H1 (cell line): ENCODE measurements at regions not wholly inside any gene's neighbourhood (a gene's known extent, or its start where the extent isn't known, plus 50 kb on each side); places are given as distances from the start of the nearest gene placed in this dataset.

Experiments used
- CTCF ChIA-PET: fragments of 300-600 bp; sonication (Branson Sonifier 250); formaldehyde crosslinking; loops from one replicate; lab custom pipeline; 2021; ENCODE audit not compliant: partially characterized antibody; lab: Charles Lee
- POLR2A ChIA-PET: fragments of 300-600 bp; sonication (Branson Sonifier 250); formaldehyde crosslinking; loops from one replicate; lab custom pipeline; 2021; ENCODE audit warnings: inconsistent platforms; ENCODE audit not compliant: partially characterized antibody; lab: Charles Lee
- DNase-seq, 2 experiments: peaks; one replicate each; pipeline versions ENCODE4 v3.0.0 to v3.0.0-alpha.2; 2010 to 2022; ENCODE audit warnings: low spot score in 2 of 2, low read depth in 1 of 2, mixed read lengths in 1 of 2
- FAIRE-seq: peaks from 2 replicates; lab custom pipeline; 2011; peaks lifted over from hg19 to GRCh38; lab: Jason Lieb, UNC
- H2AFZ ChIP-seq: 2 replicates; pipeline ENCODE4 v1.8.1; 2012; ENCODE audit warnings: low read length, inconsistent platforms
- H2AK5ac ChIP-seq: 2 replicates; pipeline ENCODE4 v1.6.1; 2013; ENCODE audit warnings: low read depth, low read length
- H2BK120ac ChIP-seq: replicated peaks from 2 replicates; pipeline ENCODE3; 2013; ENCODE audit warnings: low read depth, low read length, inconsistent platforms
- H2BK12ac ChIP-seq: 2 replicates; pipeline ENCODE4 v1.6.1; 2013; ENCODE audit warnings: low read depth, low read length
- H2BK15ac ChIP-seq: 2 replicates; pipeline ENCODE4 v1.6.1; 2013; ENCODE audit warnings: low read length
- H2BK20ac ChIP-seq: 2 replicates; pipeline ENCODE4 v1.6.1; 2013; ENCODE audit warnings: low read length
- H2BK5ac ChIP-seq: 2 replicates; pipeline ENCODE4 v1.6.1; 2013; ENCODE audit warnings: low read depth, low read length
- H3K14ac ChIP-seq: 2 replicates; pipeline ENCODE4 v1.6.1; 2013; ENCODE audit warnings: inconsistent platforms; ENCODE audit not compliant: insufficient read length
- H3K18ac ChIP-seq: 2 replicates; pipeline ENCODE4 v1.6.1; 2013; ENCODE audit warnings: low read length; ENCODE audit errors: extremely low read depth
- H3K23ac ChIP-seq: 2 replicates; pipeline ENCODE4 v1.6.1; 2013; ENCODE audit warnings: inconsistent platforms; ENCODE audit not compliant: insufficient read length
- H3K23me2 ChIP-seq: 2 replicates; pipeline ENCODE4 v1.6.1; 2013; ENCODE audit warnings: low read depth, low read length
- H3K27ac ChIP-seq: 2 replicates; pipeline ENCODE4 v1.6.1; 2011; ENCODE audit warnings: low read depth, low read length, inconsistent platforms
- H3K27me3 ChIP-seq, 4 experiments: replicated peaks in 1 of 4; 1 replicate in 1 of 4; 2 replicates in 3 of 4; pipeline versions ENCODE4 v1.6.1 to v1.8.1; 2011 to 2013; ENCODE audit warnings: low read length in 3 of 4, mild to moderate bottlenecking in 3 of 4, inconsistent platforms in 2 of 4, mixed read lengths in 2 of 4, moderate library complexity in 1 of 4; ENCODE audit not compliant: control insufficient read depth in 3 of 4, insufficient read depth in 3 of 4; ENCODE audit errors: extremely low read depth in 1 of 4
- H3K36me3 ChIP-seq, 4 experiments: 2 replicates each; pipeline versions ENCODE4 v1.6.1 to v1.8.1; 2011 to 2013; ENCODE audit warnings: mild to moderate bottlenecking in 4 of 4, low read length in 3 of 4, moderate library complexity in 2 of 4, control low read depth in 1 of 4, inconsistent platforms in 1 of 4; ENCODE audit not compliant: insufficient read depth in 4 of 4, control insufficient read depth in 2 of 4
- H3K4ac ChIP-seq: replicated peaks from 2 replicates; pipeline ENCODE3; 2013; ENCODE audit warnings: low read length, low read depth, mixed read lengths, inconsistent platforms; ENCODE audit not compliant: insufficient read length
- H3K4me1 ChIP-seq, 4 experiments: replicated peaks in 1 of 4; 1 replicate in 1 of 4; 2 replicates in 3 of 4; pipeline versions ENCODE4 v1.6.1 to v1.8.1; 2011 to 2013; ENCODE audit warnings: low read length in 3 of 4, inconsistent platforms in 2 of 4, mixed read lengths in 1 of 4; ENCODE audit not compliant: insufficient read depth in 4 of 4, control insufficient read depth in 3 of 4
- H3K4me2 ChIP-seq, 2 experiments: 2 replicates each; pipeline versions ENCODE4 v1.6.1 to v1.8.1; 2011 to 2013; ENCODE audit warnings: low read depth in 2 of 2, low read length in 2 of 2, control low read depth in 1 of 2, inconsistent platforms in 1 of 2, mild to moderate bottlenecking in 1 of 2; ENCODE audit not compliant: insufficient read depth in 1 of 2
- H3K4me3 ChIP-seq, 4 experiments: fragments of 200-600, 300-600 bp in 1 of 4; sonication (generic), shearing (Covaris generic), sonication (Bioruptor Twin) in 1 of 4; 2 replicates each; pipeline versions ENCODE4 v1.5.1 to v1.8.1; 2011 to 2016; ENCODE audit warnings: low read length in 4 of 4, low read depth in 3 of 4, control low read depth in 2 of 4, inconsistent platforms in 2 of 4, mild to moderate bottlenecking in 2 of 4, mixed read lengths in 1 of 4, moderate library complexity in 1 of 4; ENCODE audit not compliant: insufficient read depth in 2 of 4; ENCODE audit errors: extremely low read depth in 1 of 4
- H3K56ac ChIP-seq: replicated peaks from 2 replicates; pipeline ENCODE3; 2013; ENCODE audit warnings: low read depth, mild to moderate bottlenecking, mixed read lengths, low read length, inconsistent platforms; ENCODE audit not compliant: insufficient read length
- H3K79me1 ChIP-seq: 2 replicates; pipeline ENCODE4 v1.6.1; 2013; ENCODE audit warnings: low read depth, low read length, control low read depth
- H3K79me2 ChIP-seq, 2 experiments: 2 replicates each; pipeline versions ENCODE4 v1.6.1 to v1.8.1; 2012 to 2013; ENCODE audit warnings: low read length in 2 of 2, mild to moderate bottlenecking in 2 of 2, inconsistent platforms in 1 of 2; ENCODE audit not compliant: insufficient read depth in 2 of 2, control insufficient read depth in 1 of 2
- H3K9ac ChIP-seq, 4 experiments: replicated peaks in 1 of 4; 1 replicate in 1 of 4; 2 replicates in 3 of 4; pipeline versions ENCODE4 v1.6.1 to v1.8.1; 2011 to 2013; ENCODE audit warnings: low read depth in 3 of 4, low read length in 3 of 4, control low read depth in 2 of 4, mild to moderate bottlenecking in 2 of 4, moderate library complexity in 2 of 4, inconsistent platforms in 1 of 4; ENCODE audit errors: extremely low read depth in 1 of 4
- H3K9me3 ChIP-seq, 2 experiments: 2 replicates each; pipeline versions ENCODE4 v1.6.1 to v1.8.1; 2012 to 2013; ENCODE audit warnings: mild to moderate bottlenecking in 2 of 2, moderate library complexity in 2 of 2, control low read depth in 1 of 2, inconsistent platforms in 1 of 2, low read depth in 1 of 2, low read length in 1 of 2, mixed read lengths in 1 of 2; ENCODE audit not compliant: insufficient read depth in 2 of 2
- H4K20me1 ChIP-seq, 2 experiments: replicated peaks in 1 of 2; 2 replicates each; pipeline versions ENCODE3 to v1.8.1; 2011 to 2013; ENCODE audit warnings: inconsistent platforms in 2 of 2, low read length in 2 of 2, mild to moderate bottlenecking in 1 of 2; ENCODE audit not compliant: insufficient read depth in 2 of 2, control insufficient read depth in 1 of 2
- H4K5ac ChIP-seq: 2 replicates; pipeline ENCODE4 v1.6.1; 2013; ENCODE audit warnings: low read length, low read depth, mixed read lengths, inconsistent platforms; ENCODE audit not compliant: insufficient read length
- H4K8ac ChIP-seq: 2 replicates; pipeline ENCODE4 v1.8.0; 2013; ENCODE audit warnings: mild to moderate bottlenecking, moderate library complexity, low read length, inconsistent platforms; ENCODE audit not compliant: insufficient read depth; ENCODE audit errors: extremely low read depth
- H4K91ac ChIP-seq: replicated peaks from 2 replicates; pipeline ENCODE3; 2013; ENCODE audit warnings: low read length, mixed read lengths, inconsistent platforms; ENCODE audit not compliant: insufficient read length
- ATF2 ChIP-seq: IDR thresholded peaks from 2 replicates; pipeline ENCODE4 v1.6.1; 2012; ENCODE audit warnings: low read length, inconsistent platforms
- BRCA1 ChIP-seq: IDR thresholded peaks from 2 replicates; pipeline ENCODE4 v1.6.1; 2012; ENCODE audit warnings: low read depth, low read length, improper control_type of control experiment
- CBX8 ChIP-seq: fragments of 300-800, 300-1000 bp; sonication (generic); IDR thresholded peaks from 2 replicates; pipeline ENCODE4 v1.7.1; 2016; ENCODE audit warnings: low read depth, low read length, borderline replicate concordance
- CEBPB ChIP-seq: IDR thresholded peaks from 2 replicates; pipeline ENCODE4 v1.6.1; 2012; ENCODE audit warnings: low read depth, low read length
- CHD2 ChIP-seq: IDR thresholded peaks from 2 replicates; pipeline ENCODE4 v1.6.1; 2012; ENCODE audit warnings: low read length, improper control_type of control experiment
- EP300 ChIP-seq, 2 experiments: IDR thresholded peaks; 1 replicate in 1 of 2; 2 replicates in 1 of 2; pipeline ENCODE4 v1.6.1; 2011 to 2012; ENCODE audit warnings: low read depth in 2 of 2, low read length in 2 of 2, mild to moderate bottlenecking in 2 of 2, borderline replicate concordance in 1 of 2, inconsistent platforms in 1 of 2, moderate library complexity in 1 of 2
- HDAC2 ChIP-seq, 2 experiments: fragments of 300-600 bp in 1 of 2; sonication (generic) in 1 of 2; IDR thresholded peaks; 2 replicates each; pipeline ENCODE4 v1.6.1; 2011 to 2012; ENCODE audit warnings: low read depth in 2 of 2, low read length in 2 of 2, mild to moderate bottlenecking in 2 of 2, moderate library complexity in 2 of 2, borderline replicate concordance in 1 of 2, inconsistent platforms in 1 of 2
- MAX ChIP-seq: IDR thresholded peaks from 2 replicates; pipeline ENCODE4 v1.6.1; 2012; ENCODE audit warnings: inconsistent platforms
- POLR2A ChIP-seq, 2 experiments: IDR thresholded peaks; 1 replicate in 1 of 2; 2 replicates in 1 of 2; pipeline ENCODE4 v1.6.1; 2011; ENCODE audit warnings: low read depth in 2 of 2, low read length in 2 of 2, mild to moderate bottlenecking in 2 of 2; ENCODE audit errors: control extremely low read depth in 1 of 2
- RNF2 ChIP-seq: fragments of 200-900, 300-1000 bp; sonication (generic); IDR thresholded peaks from 2 replicates; pipeline ENCODE4 v1.7.1; 2016; ENCODE audit warnings: borderline replicate concordance, low read depth, mild to moderate bottlenecking, antibody characterized with exemption, low read length; ENCODE audit not compliant: poor library complexity, severe bottlenecking; ENCODE audit errors: missing control alignments
- SP2 ChIP-seq: IDR thresholded peaks from 2 replicates; pipeline ENCODE4 v1.6.1; 2012; ENCODE audit warnings: mild to moderate bottlenecking, low read length, inconsistent platforms
- TCF12 ChIP-seq: IDR thresholded peaks from 2 replicates; pipeline ENCODE4 v1.6.1; 2011; ENCODE audit warnings: low read depth, mild to moderate bottlenecking, low read length
- YY1 ChIP-seq: IDR thresholded peaks from 2 replicates; pipeline ENCODE4 v1.6.1; 2011; ENCODE audit warnings: low read depth, mild to moderate bottlenecking, low read length
- WGBS, 2 experiments: shearing (Covaris generic) in 1 of 2; methylation state at CpG; one replicate each; pipeline versions ENCODE4 v1.1.6 to v1.1.7; 2013 to 2015; ENCODE audit warnings: low lambda C conversion rate in 2 of 2, mixed read lengths in 2 of 2, inconsistent platforms in 1 of 2, low coverage in 1 of 2, missing lambda C conversion rate in 1 of 2; ENCODE audit not compliant: insufficient replicate concordance in 2 of 2, insufficient coverage in 1 of 2, insufficient read length in 1 of 2; ENCODE audit errors: extremely low coverage in 1 of 2, missing lambda C conversion rate in 1 of 2; 5-methylcytosine and 5-hydroxymethylcytosine counted together

GRCh38 chr4:153094435-153094834, 109.8 kb upstream of the TRIM2 start:
- H3K9me3 ChIP-seq = no peaks in the 10 kb centered on the region
- POLR2A ChIA-PET = no interaction called here
- FAIRE-seq (no peak), DNase-seq (no peak)
- no peak overlapping the region for H3K27ac ChIP-seq
- H3K14ac ChIP-seq = no peak overlapping the region
- H3K4ac ChIP-seq = no peak overlapping the region
- H4K91ac ChIP-seq = no peak overlapping the region
- CTCF ChIA-PET = interaction anchor here (0.6 to 9.3 kb wide), 3 partner anchors 10 to 697 kb away, joined by 3 to 92 read pairs (median 13); no protein-coding TSS in a partner anchor
- H3K18ac ChIP-seq = no peak overlapping the region
- no peaks in the 10 kb centered on the region for H3K36me3 ChIP-seq
- H2AFZ ChIP-seq = no peak overlapping the region
- H3K4me3 ChIP-seq = no peak overlapping the region
- peaks cover 0 to 3% (median 3%) of the 10 kb centered on the region in 4 experiments; a peak in 2 of 7 replicates for H3K4me1 ChIP-seq
- no peaks in the 10 kb centered on the region; the same call in 1 of the 2 replicates for H3K23me2 ChIP-seq
- no peaks in the 10 kb centered on the region for H4K20me1 ChIP-seq
- no peak overlapping the region for H3K23ac ChIP-seq
- no peak overlapping the region for H3K4me2 ChIP-seq
- no peak overlapping the region for H2BK20ac ChIP-seq
- no peak overlapping the region for H2BK5ac ChIP-seq
- no peak overlapping the region for H3K56ac ChIP-seq
- H3K27me3 ChIP-seq = no peaks in the 10 kb centered on the region
- 76% methylated on average over 3 of the region's 3 CpGs; no CpG with 5 or more reads in 1 of the 2 experiments for WGBS, 2 experiments
- H3K9ac ChIP-seq = no peak overlapping the region
- H4K5ac ChIP-seq = no peak overlapping the region
- H3K79me2 ChIP-seq = no peaks in the 10 kb centered on the region
- no peak overlapping the region for H2BK12ac ChIP-seq
- no peak overlapping the region for H4K8ac ChIP-seq
- no peak overlapping the region for H2BK15ac ChIP-seq
- H2BK120ac ChIP-seq = no peak overlapping the region
- H2AK5ac ChIP-seq = no peak overlapping the region
- no peaks in the 10 kb centered on the region for H3K79me1 ChIP-seq
- no peak for TF ChIP-seq CBX8
- no peak for TF ChIP-seq CEBPB
- TF ChIP-seq RNF2 = no peak
- TF ChIP-seq MAX = no peak
- no peak for TF ChIP-seq SP2
- TF ChIP-seq YY1 = no peak
- no peak for TF ChIP-seq HDAC2 (IDR thresholded peaks at IDR 0.05; ENCODE audit: borderline replicate concordance in 1 of 2, low read depth in 2 of 2, low read length in 2 of 2)
- no peak for TF ChIP-seq BRCA1
- TF ChIP-seq ATF2 = no peak
- no peak for TF ChIP-seq EP300 (IDR thresholded peaks at IDR 0.05; ENCODE audit: borderline replicate concordance in 1 of 2, low read depth in 2 of 2, low read length in 2 of 2)
- TF ChIP-seq CHD2 = no peak
- no peak for TF ChIP-seq TCF12
- TF ChIP-seq POLR2A (IDR thresholded peaks at IDR 0.05; ENCODE audit: control extremely low read depth in 1 of 2, low read depth in 2 of 2, low read length in 2 of 2) = no peak
